ENCODE measurements at regions not wholly inside any gene's neighbourhood (a gene's known extent, or its start where the extent isn't known, plus 50 kb on each side); places are given as distances from the start of the nearest gene placed in this dataset.

DNA sequence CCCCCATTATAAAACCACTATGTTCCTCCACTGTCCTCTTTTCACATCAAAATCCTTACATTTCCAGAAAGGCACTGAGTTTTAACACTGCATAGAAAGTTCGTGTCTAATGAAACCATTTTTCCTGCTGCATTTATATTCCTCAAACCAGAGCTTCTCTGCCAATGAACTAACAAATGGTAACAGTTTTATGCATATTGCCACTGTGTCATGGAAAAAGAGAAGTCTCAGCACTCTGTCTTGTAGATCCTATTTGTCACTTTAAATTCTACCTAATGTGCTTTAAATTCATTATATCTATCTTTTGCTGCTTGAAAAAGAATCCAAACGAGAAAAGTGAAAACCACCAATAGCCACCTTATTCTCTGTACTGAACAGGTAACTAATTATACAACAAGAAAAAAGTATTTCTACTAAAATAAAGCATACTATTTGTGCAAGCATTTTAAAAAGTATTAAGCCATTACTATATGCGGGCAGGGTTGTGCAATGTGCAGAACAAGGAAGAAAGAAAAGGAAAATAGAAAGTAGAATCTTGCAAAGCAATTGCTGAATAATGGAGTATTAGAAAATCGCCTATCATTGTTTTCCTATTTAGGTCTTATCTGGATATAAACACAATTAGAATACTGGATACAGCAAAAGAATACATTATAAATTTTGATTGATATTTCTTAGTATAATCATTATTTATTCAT lies 328.9 kb downstream of the ZEB2 start:
- TF ChIP-seq, protein P1, sequence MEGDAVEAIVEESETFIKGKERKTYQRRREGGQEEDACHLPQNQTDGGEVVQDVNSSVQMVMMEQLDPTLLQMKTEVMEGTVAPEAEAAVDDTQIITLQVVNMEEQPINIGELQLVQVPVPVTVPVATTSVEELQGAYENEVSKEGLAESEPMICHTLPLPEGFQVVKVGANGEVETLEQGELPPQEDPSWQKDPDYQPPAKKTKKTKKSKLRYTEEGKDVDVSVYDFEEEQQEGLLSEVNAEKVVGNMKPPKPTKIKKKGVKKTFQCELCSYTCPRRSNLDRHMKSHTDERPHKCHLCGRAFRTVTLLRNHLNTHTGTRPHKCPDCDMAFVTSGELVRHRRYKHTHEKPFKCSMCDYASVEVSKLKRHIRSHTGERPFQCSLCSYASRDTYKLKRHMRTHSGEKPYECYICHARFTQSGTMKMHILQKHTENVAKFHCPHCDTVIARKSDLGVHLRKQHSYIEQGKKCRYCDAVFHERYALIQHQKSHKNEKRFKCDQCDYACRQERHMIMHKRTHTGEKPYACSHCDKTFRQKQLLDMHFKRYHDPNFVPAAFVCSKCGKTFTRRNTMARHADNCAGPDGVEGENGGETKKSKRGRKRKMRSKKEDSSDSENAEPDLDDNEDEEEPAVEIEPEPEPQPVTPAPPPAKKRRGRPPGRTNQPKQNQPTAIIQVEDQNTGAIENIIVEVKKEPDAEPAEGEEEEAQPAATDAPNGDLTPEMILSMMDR (IDR thresholded peaks at IDR 0.05): no peak
- no peak for DNase-seq (ENCODE audit: low spot score)
- no peak overlapping the region for H3K27ac ChIP-seq
- no peak overlapping the region for H3K4me3 ChIP-seq

DNA sequence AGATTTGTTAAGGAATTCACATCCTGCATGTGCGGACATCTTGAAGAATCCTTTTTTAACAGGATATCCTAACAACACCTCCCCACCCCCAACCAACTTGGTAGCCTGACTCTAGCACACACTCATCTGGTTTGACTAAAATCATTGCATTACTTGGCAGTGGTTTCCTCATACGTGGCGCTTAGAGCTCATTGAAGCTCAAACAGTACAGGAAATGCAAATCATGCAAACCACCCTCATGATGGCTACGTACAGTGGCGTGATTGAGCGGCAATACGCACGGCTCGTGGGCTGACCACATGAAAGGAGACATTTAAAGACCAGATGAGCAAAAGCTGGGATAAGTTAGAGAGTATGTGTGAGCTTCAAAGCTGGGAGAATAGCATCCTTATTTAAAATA lies 336.2 kb downstream of the ZEB2 start:
- DNase-seq (ENCODE audit: low spot score): no peak
- TF ChIP-seq, protein P1 (IDR thresholded peaks at IDR 0.05): no peak
- Histone ChIP-seq H3K27ac (no peak overlapping the region), H3K4me3 (no peak overlapping the region)

DNA sequence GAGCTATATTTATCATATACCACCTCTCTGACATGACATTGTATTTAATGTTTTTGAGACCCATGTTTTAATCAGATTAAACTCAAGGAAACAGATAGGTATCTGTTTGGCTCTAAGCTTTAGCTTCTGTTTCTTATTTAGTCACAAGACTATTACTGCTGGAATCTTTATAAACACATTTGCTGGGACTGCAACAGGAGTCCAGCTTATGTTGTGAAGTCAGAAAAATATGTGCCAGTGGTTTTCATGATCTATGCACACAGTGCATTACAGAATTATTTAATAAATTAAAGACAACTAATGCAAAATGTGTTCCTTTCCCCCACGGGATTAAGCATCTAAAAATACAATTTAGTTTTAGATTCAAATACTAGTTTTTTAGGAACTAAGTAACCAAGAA lies 338.9 kb downstream of the ZEB2 start:
- H3K4me3 ChIP-seq: no peak overlapping the region
- no peak overlapping the region for H3K27ac ChIP-seq
- TF ChIP-seq, protein P1 (IDR thresholded peaks at IDR 0.05): no peak
- no peak for DNase-seq (ENCODE audit: low spot score)

DNA sequence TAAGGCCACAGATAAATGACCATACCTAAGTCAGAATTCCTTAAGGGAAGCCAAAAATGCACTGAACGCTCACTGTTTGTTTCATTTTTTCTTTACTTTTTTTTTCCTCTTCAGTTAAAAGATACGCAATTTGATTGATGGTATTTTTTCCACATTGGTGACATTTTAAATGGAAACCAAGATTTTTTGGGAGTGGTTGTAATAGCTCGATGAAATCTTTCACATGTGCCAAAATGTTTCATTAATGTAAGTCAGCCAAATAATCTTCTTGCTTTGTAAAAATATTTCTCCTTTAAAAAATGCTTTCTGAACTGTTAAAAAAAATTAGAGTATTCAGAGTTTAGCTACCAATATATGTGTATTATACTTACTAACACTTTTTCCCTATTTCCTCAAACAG lies 339.8 kb downstream of the ZEB2 start:
- DNase-seq (ENCODE audit: low spot score): no peak
- TF ChIP-seq, protein P1 (IDR thresholded peaks at IDR 0.05): no peak
- Histone ChIP-seq H3K4me3 (no peak overlapping the region), H3K27ac (no peak overlapping the region)

DNA sequence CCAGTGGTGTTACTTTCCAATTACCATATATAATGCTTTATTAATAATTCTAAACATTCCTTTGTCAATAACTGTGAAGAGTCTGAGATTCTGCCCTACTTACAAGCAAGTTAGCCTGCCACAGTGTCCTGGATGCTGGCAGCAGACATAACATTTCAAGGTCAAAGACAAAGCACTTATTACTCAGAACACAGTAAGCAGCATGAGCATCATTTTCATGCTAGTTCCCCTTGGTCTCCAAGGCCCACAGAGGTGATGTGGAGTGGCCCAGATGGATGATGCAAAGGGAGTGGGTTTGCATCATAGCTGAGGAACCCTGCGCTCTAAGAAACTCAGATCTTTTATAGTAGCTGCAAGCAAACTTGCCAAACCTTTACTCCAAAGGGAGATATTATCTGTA lies 349.7 kb downstream of the ZEB2 start:
- Histone ChIP-seq H3K4me3 (no peak overlapping the region), H3K27ac (no peak overlapping the region)
- TF ChIP-seq, protein P1 (IDR thresholded peaks at IDR 0.05): no peak
- DNase-seq (ENCODE audit: low spot score): no peak

DNA sequence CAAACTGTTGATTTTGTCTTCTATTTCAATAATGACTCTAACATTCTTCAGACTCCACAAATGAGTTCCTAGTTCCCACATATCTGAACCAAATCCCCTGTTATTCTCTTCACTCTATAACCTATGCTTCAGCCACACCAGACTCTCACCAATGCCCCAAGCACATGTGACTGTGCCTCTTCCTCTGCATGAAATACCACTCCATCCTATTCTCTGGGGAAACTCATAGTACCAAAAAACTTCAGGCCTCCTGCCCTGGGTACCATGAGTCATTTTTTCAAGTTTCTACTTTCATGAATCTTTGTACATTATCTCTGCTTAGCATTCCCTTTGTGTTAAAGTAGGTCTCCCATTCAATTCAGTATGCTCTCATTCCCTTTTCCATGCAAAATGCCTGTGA lies 353.2 kb downstream of the ZEB2 start:
- DNase-seq (ENCODE audit: low spot score): no peak
- TF ChIP-seq, protein P1 (IDR thresholded peaks at IDR 0.05): no peak
- H3K4me3 ChIP-seq: no peak overlapping the region
- no peak overlapping the region for H3K27ac ChIP-seq

DNA sequence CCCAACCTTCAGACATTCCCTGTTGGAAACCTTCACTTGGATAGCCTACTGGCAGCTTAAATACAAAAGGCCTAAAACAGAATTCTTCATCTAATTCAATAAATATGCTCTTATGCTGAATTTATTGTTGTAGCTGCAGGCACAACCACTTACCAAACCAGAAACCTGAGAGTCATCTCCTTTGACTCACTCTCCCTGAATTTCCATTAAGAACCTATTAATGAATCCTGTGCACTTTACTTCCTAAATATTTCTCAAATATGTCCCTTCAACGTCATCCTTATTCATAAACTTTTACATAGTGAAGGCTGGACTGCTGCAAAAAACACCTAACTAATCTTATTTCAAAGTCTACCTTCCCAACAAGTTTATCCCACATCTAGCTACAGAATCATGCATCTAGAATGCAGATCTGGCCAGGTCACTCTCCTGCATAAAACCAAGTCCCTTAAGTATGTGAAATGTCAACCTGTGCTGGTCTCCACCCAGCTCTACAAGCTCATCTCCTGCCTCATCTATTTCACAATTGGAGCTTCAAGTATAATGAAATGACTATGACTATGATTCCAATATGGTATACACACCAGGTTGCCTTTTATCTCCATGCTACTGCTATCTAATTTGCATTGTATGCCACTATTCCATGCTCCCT lies 354.2 kb downstream of the ZEB2 start:
- TF ChIP-seq, protein P1 (IDR thresholded peaks at IDR 0.05): no peak
- Histone ChIP-seq H3K27ac (no peak overlapping the region), H3K4me3 (no peak overlapping the region)
- no peak for DNase-seq (ENCODE audit: low spot score)

All from coronary artery (tissue), 2 donors.